ENCODE measurements at regions not wholly inside any gene's neighbourhood (a gene's known extent, or its start where the extent isn't known, plus 50 kb on each side); places are given as distances from the start of the nearest gene placed in this dataset.

- peaks cover 0 to 18% (median 0%) of the 10 kb centered on the region in 3 donors for H3K9me3 ChIP-seq
- no peak for ATAC-seq
- peaks cover 17% of the 10 kb centered on the region for H3K27me3 ChIP-seq
- H3K4me1 ChIP-seq: no peaks in the 10 kb centered on the region
- H3K4me3 ChIP-seq: no peak overlapping the region
- no peaks in the 10 kb centered on the region for H3K36me3 ChIP-seq
- TF ChIP-seq POLR2A (IDR thresholded peaks at IDR 0.05): no peak
- no peak for TF ChIP-seq EP300 (IDR thresholded peaks at IDR 0.05)
- TF ChIP-seq, protein P1, sequence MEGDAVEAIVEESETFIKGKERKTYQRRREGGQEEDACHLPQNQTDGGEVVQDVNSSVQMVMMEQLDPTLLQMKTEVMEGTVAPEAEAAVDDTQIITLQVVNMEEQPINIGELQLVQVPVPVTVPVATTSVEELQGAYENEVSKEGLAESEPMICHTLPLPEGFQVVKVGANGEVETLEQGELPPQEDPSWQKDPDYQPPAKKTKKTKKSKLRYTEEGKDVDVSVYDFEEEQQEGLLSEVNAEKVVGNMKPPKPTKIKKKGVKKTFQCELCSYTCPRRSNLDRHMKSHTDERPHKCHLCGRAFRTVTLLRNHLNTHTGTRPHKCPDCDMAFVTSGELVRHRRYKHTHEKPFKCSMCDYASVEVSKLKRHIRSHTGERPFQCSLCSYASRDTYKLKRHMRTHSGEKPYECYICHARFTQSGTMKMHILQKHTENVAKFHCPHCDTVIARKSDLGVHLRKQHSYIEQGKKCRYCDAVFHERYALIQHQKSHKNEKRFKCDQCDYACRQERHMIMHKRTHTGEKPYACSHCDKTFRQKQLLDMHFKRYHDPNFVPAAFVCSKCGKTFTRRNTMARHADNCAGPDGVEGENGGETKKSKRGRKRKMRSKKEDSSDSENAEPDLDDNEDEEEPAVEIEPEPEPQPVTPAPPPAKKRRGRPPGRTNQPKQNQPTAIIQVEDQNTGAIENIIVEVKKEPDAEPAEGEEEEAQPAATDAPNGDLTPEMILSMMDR (IDR thresholded peaks at IDR 0.05): no peak
- no peak for TF ChIP-seq POLR2AphosphoS5 (IDR thresholded peaks at IDR 0.05)
- 71% methylated on average over 1 of the region's 2 CpGs; no CpG with 5 or more reads in 1 of the 2 donors for WGBS, 2 donors (ENCODE audit: low coverage in 1 of 2)
- no peak overlapping the region for H3K27ac ChIP-seq
These were observed 58.1 kb upstream of the IRX6 start for GRCh38 chr16:55265926-55266325.

GRCh38 chr16:55271945-55272513 lies 52.0 kb upstream of the IRX6 start:
- Histone ChIP-seq H3K4me3 (no peak overlapping the region), H3K9me3 (peaks cover 0 to under 1% (median 0%) of the 10 kb centered on the region in 3 donors), H3K4me1 (no peaks in the 10 kb centered on the region), H3K27ac (no peak overlapping the region), H3K36me3 (no peaks in the 10 kb centered on the region), H3K27me3 (peaks cover 16% of the 10 kb centered on the region)
- TF ChIP-seq EP300 (IDR thresholded peaks at IDR 0.05): no peak
- no peak for TF ChIP-seq POLR2A (IDR thresholded peaks at IDR 0.05)
- TF ChIP-seq, protein P1 (IDR thresholded peaks at IDR 0.05): no peak
- TF ChIP-seq POLR2AphosphoS5 (IDR thresholded peaks at IDR 0.05): no peak
- ATAC-seq: no peak
- WGBS, 2 donors (ENCODE audit: low coverage in 1 of 2): 57 to 83% methylated on average over 4 of the region's 5 CpGs

DNA sequence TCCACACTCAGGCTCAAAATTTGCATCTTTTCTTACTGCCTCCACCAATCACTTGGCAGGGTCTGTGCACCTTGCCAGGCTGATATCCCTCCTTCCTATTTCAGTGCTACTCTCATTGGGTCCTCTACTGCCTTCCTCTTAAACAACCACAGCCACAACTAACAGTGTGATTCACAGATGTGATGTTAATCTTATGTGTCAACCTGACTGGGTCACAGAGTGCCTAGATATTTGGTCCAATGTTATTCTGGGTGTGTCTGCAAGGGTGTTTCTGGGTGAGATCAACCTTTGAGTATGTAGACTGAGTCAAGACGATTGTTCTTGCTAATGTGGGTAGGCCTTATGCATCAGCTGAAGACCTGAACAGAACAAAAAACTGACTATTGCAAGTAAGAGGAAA lies 51.3 kb upstream of the IRX6 start:
- Histone ChIP-seq H3K36me3 (no peaks in the 10 kb centered on the region), H3K9me3 (no peaks in the 10 kb centered on the region), H3K27me3 (peaks cover 18% of the 10 kb centered on the region), H3K4me1 (no peaks in the 10 kb centered on the region), H3K27ac (no peak overlapping the region), H3K4me3 (no peak overlapping the region)
- TF ChIP-seq POLR2A (IDR thresholded peaks at IDR 0.05) (no peak), POLR2AphosphoS5 (IDR thresholded peaks at IDR 0.05) (no peak), EP300 (IDR thresholded peaks at IDR 0.05) (no peak)
- TF ChIP-seq, protein P1 (IDR thresholded peaks at IDR 0.05): no peak
- WGBS, 2 donors (ENCODE audit: low coverage in 1 of 2): 55% methylated on average over 1 of the region's 1 CpG; no CpG with 5 or more reads in 1 of the 2 donors
- no peak for ATAC-seq

- H3K36me3 ChIP-seq: no peaks in the 10 kb centered on the region
- WGBS, 2 donors (ENCODE audit: low coverage in 1 of 2): 85 to 87% methylated on average over 7 of the region's 7 CpGs
- H3K4me1 ChIP-seq: no peaks in the 10 kb centered on the region
- no peak for ATAC-seq
- H3K27me3 ChIP-seq: peaks cover 23% of the 10 kb centered on the region
- H3K4me3 ChIP-seq: no peak overlapping the region
- no peaks in the 10 kb centered on the region for H3K9me3 ChIP-seq
- H3K27ac ChIP-seq: no peak overlapping the region
- no peak for TF ChIP-seq POLR2A (IDR thresholded peaks at IDR 0.05)
- TF ChIP-seq, protein P1 (IDR thresholded peaks at IDR 0.05): no peak
- no peak for TF ChIP-seq EP300 (IDR thresholded peaks at IDR 0.05)
- no peak for TF ChIP-seq POLR2AphosphoS5 (IDR thresholded peaks at IDR 0.05)
These were observed 50.6 kb upstream of the IRX6 start for GRCh38 chr16:55273356-55273755.

GRCh38 chr16:55273959-55274358 lies 50.0 kb upstream of the IRX6 start:
- H3K4me3 ChIP-seq: no peak overlapping the region
- no peaks in the 10 kb centered on the region for H3K36me3 ChIP-seq
- no peak overlapping the region for H3K27ac ChIP-seq
- H3K4me1 ChIP-seq: no peaks in the 10 kb centered on the region
- peaks cover 26% of the 10 kb centered on the region for H3K27me3 ChIP-seq
- ATAC-seq: no peak
- no peaks in the 10 kb centered on the region for H3K9me3 ChIP-seq
- WGBS, 2 donors (ENCODE audit: low coverage in 1 of 2): 64 to 73% methylated on average over 4 to 5 of the region's 5 CpGs
- TF ChIP-seq POLR2AphosphoS5 (IDR thresholded peaks at IDR 0.05): no peak
- no peak for TF ChIP-seq POLR2A (IDR thresholded peaks at IDR 0.05)
- TF ChIP-seq, protein P1 (IDR thresholded peaks at IDR 0.05): no peak
- no peak for TF ChIP-seq EP300 (IDR thresholded peaks at IDR 0.05)
